ENCODE measurements at regions not wholly inside any gene's neighbourhood (a gene's known extent, or its start where the extent isn't known, plus 50 kb on each side); places are given as distances from the start of the nearest gene placed in this dataset.

DNA sequence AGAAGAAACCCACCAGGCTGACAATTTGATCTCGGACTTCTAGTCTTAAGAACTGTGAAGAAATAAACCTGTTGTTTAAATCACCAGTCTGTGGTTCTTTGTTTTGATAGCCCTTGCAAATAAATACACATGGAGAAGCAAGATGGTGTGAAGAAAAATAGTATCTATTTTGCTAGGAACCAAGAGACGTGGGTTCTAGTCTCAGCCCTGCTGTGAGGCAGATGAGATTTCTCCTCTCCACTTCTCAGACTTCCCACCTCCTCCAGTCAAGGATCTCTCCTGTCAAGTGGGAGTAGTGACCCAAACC, 294.9 kb upstream of the JARID2 start:
- in situ Hi-C loops (cut with HindIII; ENCODE audit: low sequenced_read_pairs) = loop anchor here (10.0 kb wide), 1 partner anchor 56 kb away; no protein-coding TSS in a partner anchor
- TF ChIP-seq, protein P1, sequence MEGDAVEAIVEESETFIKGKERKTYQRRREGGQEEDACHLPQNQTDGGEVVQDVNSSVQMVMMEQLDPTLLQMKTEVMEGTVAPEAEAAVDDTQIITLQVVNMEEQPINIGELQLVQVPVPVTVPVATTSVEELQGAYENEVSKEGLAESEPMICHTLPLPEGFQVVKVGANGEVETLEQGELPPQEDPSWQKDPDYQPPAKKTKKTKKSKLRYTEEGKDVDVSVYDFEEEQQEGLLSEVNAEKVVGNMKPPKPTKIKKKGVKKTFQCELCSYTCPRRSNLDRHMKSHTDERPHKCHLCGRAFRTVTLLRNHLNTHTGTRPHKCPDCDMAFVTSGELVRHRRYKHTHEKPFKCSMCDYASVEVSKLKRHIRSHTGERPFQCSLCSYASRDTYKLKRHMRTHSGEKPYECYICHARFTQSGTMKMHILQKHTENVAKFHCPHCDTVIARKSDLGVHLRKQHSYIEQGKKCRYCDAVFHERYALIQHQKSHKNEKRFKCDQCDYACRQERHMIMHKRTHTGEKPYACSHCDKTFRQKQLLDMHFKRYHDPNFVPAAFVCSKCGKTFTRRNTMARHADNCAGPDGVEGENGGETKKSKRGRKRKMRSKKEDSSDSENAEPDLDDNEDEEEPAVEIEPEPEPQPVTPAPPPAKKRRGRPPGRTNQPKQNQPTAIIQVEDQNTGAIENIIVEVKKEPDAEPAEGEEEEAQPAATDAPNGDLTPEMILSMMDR (IDR thresholded peaks at IDR 0.05; ENCODE audit: low read depth, low read length, missing control alignments) = no peak
- DNase-seq (ENCODE audit: low read depth) = no peak
- no peak overlapping the region for H3K4me3 ChIP-seq (ENCODE audit: low read depth, low read length)

DNA sequence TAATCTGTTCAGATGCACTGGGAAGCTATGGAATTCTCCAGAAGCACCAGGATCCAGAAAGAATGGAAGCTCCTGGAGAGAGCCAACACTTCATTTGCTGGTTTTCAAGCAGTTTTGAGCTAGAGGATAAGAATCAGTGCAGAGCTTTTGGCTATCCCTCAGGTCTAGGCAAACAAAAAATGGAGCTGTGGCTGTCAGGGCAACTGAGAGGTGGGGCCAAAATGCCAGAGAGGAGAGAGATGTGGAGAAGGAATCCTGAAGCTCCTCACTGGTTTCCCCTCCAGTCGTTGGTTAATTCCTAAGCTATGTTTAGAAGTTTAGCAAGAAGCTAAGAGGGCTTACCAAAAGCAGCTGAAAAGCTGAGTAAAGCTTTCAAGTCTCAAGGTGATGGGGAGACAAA, 294.2 kb upstream of the JARID2 start:
- TF ChIP-seq, protein P1 (IDR thresholded peaks at IDR 0.05; ENCODE audit: low read depth, low read length, missing control alignments) = no peak
- DNase-seq (ENCODE audit: low read depth) = no peak
- in situ Hi-C loops (cut with HindIII; ENCODE audit: low sequenced_read_pairs) = loop anchor here (10.0 kb wide), 1 partner anchor 57 kb away; no protein-coding TSS in a partner anchor
- no peak overlapping the region for H3K4me3 ChIP-seq (ENCODE audit: low read depth, low read length)

DNA sequence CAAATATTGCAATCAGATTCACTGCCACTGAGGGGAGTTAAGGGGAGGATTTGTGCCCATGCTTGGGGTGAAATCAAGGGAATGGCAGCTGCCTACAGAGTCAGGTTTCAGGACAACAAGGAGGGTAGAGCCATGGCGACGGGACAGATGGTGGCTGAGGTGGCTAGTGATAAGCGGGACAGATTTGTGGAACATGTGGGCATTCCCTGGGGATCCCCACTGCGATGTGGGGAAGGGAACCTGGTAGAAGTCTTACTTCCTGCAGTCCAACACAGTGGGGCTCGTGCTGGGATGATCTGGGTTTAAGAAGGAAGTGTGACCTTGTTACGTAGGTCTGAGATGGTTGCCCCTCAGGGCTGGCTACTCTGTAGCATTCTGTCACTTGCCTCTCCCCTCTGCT, 292.0 kb upstream of the JARID2 start:
- no peak overlapping the region for H3K4me3 ChIP-seq (ENCODE audit: low read depth, low read length)
- TF ChIP-seq, protein P1 (IDR thresholded peaks at IDR 0.05; ENCODE audit: low read depth, low read length, missing control alignments) = no peak
- no peak for DNase-seq (ENCODE audit: low read depth)
- in situ Hi-C loops (cut with HindIII; ENCODE audit: low sequenced_read_pairs) = loop anchor here (10.0 kb wide), 1 partner anchor 59 kb away; no protein-coding TSS in a partner anchor

- TF ChIP-seq, protein P1 (IDR thresholded peaks at IDR 0.05; ENCODE audit: low read depth, low read length, missing control alignments) = no peak
- no peak for DNase-seq (ENCODE audit: low read depth)
- no peak overlapping the region for H3K4me3 ChIP-seq (ENCODE audit: low read depth, low read length)
- in situ Hi-C loops (cut with HindIII; ENCODE audit: low sequenced_read_pairs) = loop anchor here (10.0 kb wide), 1 partner anchor 63 kb away; no protein-coding TSS in a partner anchor
Observed at GRCh38 chr6:14957355-14958059, 288.4 kb upstream of the JARID2 start.

DNA sequence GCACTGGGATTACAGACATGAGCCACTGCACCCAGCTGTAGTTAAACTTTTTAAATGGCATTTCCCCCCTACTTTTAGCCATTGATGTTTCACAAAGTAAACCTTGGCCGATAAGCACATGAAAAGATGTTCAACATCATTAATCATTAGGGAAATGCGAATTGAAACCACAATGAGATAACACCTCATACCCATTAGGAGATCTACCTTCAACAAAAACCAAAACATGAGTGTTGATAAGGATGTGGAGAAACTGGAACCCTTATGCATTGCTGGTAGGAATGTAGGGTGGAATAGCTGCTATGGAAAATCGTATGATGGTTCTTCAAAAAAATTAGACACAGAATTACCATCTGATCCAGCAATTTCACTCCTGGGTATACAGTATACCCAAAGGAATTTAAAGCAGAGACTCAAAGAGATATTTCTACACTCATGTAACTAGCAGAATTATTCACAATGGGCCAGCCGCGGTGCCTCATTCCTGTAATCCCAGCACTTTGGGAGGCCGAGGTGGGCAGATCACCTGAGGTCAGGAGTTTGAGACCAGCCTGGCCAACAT, 286.5 kb upstream of the JARID2 start:
- in situ Hi-C loops (cut with HindIII; ENCODE audit: low sequenced_read_pairs) = loop anchor here (10.0 kb wide), 1 partner anchor 65 kb away; no protein-coding TSS in a partner anchor
- DNase-seq (ENCODE audit: low read depth) = no peak
- no peak overlapping the region for H3K4me3 ChIP-seq (ENCODE audit: low read depth, low read length)
- TF ChIP-seq, protein P1 (IDR thresholded peaks at IDR 0.05; ENCODE audit: low read depth, low read length, missing control alignments) = no peak

DNA sequence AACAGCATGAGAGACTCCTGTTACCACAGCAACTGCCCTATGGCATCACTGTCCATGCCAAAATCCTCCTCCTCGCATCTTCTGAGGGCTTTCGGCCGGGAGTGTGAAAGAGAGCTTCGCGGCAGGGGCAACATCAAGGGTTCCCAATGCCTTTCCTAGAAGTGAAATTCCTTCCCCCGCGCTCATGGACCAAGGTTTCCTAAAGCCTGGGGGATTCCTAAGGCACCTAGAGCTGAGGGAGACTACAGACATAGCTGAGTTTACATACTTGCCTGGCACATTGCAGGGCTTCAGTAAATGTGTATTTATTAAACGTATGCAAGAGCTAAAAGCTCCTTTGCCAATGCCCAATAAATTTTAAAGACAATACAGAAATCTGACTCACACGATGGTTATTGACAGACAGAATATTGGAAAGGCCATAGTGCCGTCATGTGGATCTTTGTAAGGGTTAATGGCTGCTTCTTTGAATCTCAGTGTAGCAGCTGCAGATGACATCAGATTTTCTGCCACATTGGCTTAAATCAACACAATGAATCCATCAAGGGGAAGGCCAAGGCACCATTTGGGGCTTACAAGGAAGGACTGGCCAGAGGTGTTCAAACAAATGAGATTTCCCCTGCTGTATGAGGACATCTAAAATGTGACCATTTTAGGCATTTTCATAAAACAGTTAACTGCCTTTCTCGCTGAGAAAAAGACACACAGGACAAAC, 281.2 kb upstream of the JARID2 start:
- DNase-seq (ENCODE audit: low read depth) = no peak
- in situ Hi-C loops (cut with HindIII; ENCODE audit: low sequenced_read_pairs) = no loop called here
- TF ChIP-seq, protein P1 (IDR thresholded peaks at IDR 0.05; ENCODE audit: low read depth, low read length, missing control alignments) = no peak
- no peak overlapping the region for H3K4me3 ChIP-seq (ENCODE audit: low read depth, low read length)

Measured in astrocyte of the cerebellum (primary cell).